C4-2B (cell line): ENCODE measurements at regions not wholly inside any gene's neighbourhood (a gene's known extent, or its start where the extent isn't known, plus 50 kb on each side); places are given as distances from the start of the nearest gene placed in this dataset.
"Not testable (repeated sequence)": the region's sequence is repeated elsewhere in the genome, so short reads cannot be mapped to it uniquely, and the experiment has no call there.

Source experiments
- ZFX ChIP-seq: fragments of 450-650 bp; IDR thresholded peaks from 2 replicates; pipeline ENCODE4 v1.6.1; 2017
- TF ChIP-seq, protein P1 (sequence below): fragments of 450-650 bp; conservative IDR thresholded peaks from 2 replicates; pipeline ENCODE4 v1.5.1; 2017; ENCODE audit warnings: mild to moderate bottlenecking

GRCh38 chr6:21877037-21877436 is 283.5 kb downstream of the SOX4 start:
- TF ChIP-seq, protein P1, sequence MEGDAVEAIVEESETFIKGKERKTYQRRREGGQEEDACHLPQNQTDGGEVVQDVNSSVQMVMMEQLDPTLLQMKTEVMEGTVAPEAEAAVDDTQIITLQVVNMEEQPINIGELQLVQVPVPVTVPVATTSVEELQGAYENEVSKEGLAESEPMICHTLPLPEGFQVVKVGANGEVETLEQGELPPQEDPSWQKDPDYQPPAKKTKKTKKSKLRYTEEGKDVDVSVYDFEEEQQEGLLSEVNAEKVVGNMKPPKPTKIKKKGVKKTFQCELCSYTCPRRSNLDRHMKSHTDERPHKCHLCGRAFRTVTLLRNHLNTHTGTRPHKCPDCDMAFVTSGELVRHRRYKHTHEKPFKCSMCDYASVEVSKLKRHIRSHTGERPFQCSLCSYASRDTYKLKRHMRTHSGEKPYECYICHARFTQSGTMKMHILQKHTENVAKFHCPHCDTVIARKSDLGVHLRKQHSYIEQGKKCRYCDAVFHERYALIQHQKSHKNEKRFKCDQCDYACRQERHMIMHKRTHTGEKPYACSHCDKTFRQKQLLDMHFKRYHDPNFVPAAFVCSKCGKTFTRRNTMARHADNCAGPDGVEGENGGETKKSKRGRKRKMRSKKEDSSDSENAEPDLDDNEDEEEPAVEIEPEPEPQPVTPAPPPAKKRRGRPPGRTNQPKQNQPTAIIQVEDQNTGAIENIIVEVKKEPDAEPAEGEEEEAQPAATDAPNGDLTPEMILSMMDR = not testable (repeated sequence)
- TF ChIP-seq ZFX = not testable (repeated sequence)
